K562 (cell line): ENCODE measurements at regions not wholly inside any gene's neighbourhood (a gene's known extent, or its start where the extent isn't known, plus 50 kb on each side); places are given as distances from the start of the nearest gene placed in this dataset.

Source experiments
- ATAC-seq: fragments of 200-7000 bp; cut with Tn5 transposase; 3 replicates; pipeline ENCODE4 v1.9.1; 2020; ENCODE audit warnings: moderate library complexity
- BruUV-seq: library from RNA; stranded (reverse); fragments of 400-500 nt; replicated peaks from 2 replicates; lab custom pipeline; 2021; lab: Mats Ljungman, UMichigan
- CTCF ChIA-PET: fragments of 300-600 bp; formaldehyde crosslinking; extraction: SDS; loops from one replicate; lab custom pipeline; 2021; ENCODE audit warnings: low intra/inter-chr PET ratio; lab: Yijun Ruan, JAX
- POLR2A ChIA-PET: fragments of 300-600, 350-650 bp; sonication (Branson Sonifier 250); formaldehyde crosslinking; extraction: SDS; loops from one replicate; lab custom pipeline; 2021; ENCODE audit warnings: antibody characterized with exemption, inconsistent platforms; lab: Yijun Ruan, JAX
- DNase-seq, 4 experiments: peaks; one replicate each; pipeline versions ENCODE4 v3.0.0 to v3.0.0-alpha.2; 2011 to 2018; ENCODE audit warnings: low spot score in 3 of 4, mixed read lengths in 3 of 4; ENCODE audit errors: extremely low read depth in 1 of 4
- FAIRE-seq: peaks from 2 replicates; lab custom pipeline; 2011; peaks lifted over from hg19 to GRCh38; lab: Jason Lieb, UNC
- H2AFZ ChIP-seq: 2 replicates; pipeline ENCODE4 v1.6.0; 2011; ENCODE audit warnings: low read depth, low read length, control low read depth, inconsistent platforms
- H3K27ac ChIP-seq: fragments of 200-600 bp; 3 replicates; pipeline ENCODE4 v1.8.0; 2011; ENCODE audit warnings: low read depth, mild to moderate bottlenecking, control low read depth, inconsistent platforms, low read length, moderate library complexity, mixed read lengths; ENCODE audit errors: extremely low read depth
- H3K27me3 ChIP-seq, 2 experiments: fragments of 300-600 bp in 1 of 2; 2 replicates in 1 of 2; 3 replicates in 1 of 2; pipeline versions ENCODE4 v1.6.0 to v1.8.0; 2011; ENCODE audit warnings: inconsistent platforms in 2 of 2, low read length in 2 of 2, mild to moderate bottlenecking in 1 of 2, mixed read lengths in 1 of 2, moderate library complexity in 1 of 2; ENCODE audit not compliant: control insufficient read depth in 2 of 2, insufficient read depth in 2 of 2
- H3K36me3 ChIP-seq: fragments of 300-600 bp; 3 replicates; pipeline ENCODE4 v1.8.0; 2011; ENCODE audit warnings: mild to moderate bottlenecking, low read length, inconsistent platforms; ENCODE audit not compliant: control insufficient read depth, insufficient read depth
- H3K4me1 ChIP-seq, 2 experiments: fragments of 200-600 bp in 1 of 2; replicated peaks in 1 of 2; 2 replicates in 1 of 2; 3 replicates in 1 of 2; pipeline versions ENCODE4 v1.5.1 to v1.8.0; 2011; ENCODE audit warnings: inconsistent platforms in 2 of 2, low read length in 2 of 2, mild to moderate bottlenecking in 1 of 2, mixed read lengths in 1 of 2, moderate library complexity in 1 of 2; ENCODE audit not compliant: control insufficient read depth in 2 of 2, insufficient read depth in 2 of 2
- H3K4me2 ChIP-seq: 2 replicates; pipeline ENCODE4 v1.6.1; 2011; ENCODE audit warnings: low read length, control low read depth, inconsistent platforms, mixed read lengths; ENCODE audit not compliant: insufficient read depth
- H3K4me3 ChIP-seq: fragments of 200-600 bp; sonication (generic), shearing (Covaris generic); 2 replicates; pipeline ENCODE4 v1.5.1; 2016; ENCODE audit warnings: control low read depth, inconsistent platforms
- H3K79me2 ChIP-seq: fragments of 200-600 bp; 3 replicates; pipeline ENCODE4 v1.8.0; 2011; ENCODE audit warnings: low read length, inconsistent platforms; ENCODE audit not compliant: control insufficient read depth, insufficient read depth
- H3K9ac ChIP-seq, 2 experiments: 2 replicates each; pipeline versions ENCODE4 v1.6.0 to v1.6.1; 2011; ENCODE audit warnings: low read depth in 2 of 2, low read length in 2 of 2, control low read depth in 1 of 2, inconsistent platforms in 1 of 2, mild to moderate bottlenecking in 1 of 2, mixed read lengths in 1 of 2; ENCODE audit not compliant: insufficient read depth in 1 of 2
- H3K9me1 ChIP-seq: one replicate; pipeline ENCODE4 v1.6.0; 2011; ENCODE audit warnings: inconsistent platforms, mild to moderate bottlenecking, low read length, moderate library complexity; ENCODE audit not compliant: control insufficient read depth, insufficient read depth
- H3K9me3 ChIP-seq: replicated peaks from 2 replicates; pipeline ENCODE4 v1.5.1; 2011; ENCODE audit warnings: low read depth, low read length, inconsistent platforms; ENCODE audit not compliant: control insufficient read depth, insufficient read depth
- H4K20me1 ChIP-seq: replicated peaks from 2 replicates; pipeline ENCODE4 v1.6.1; 2011; ENCODE audit warnings: low read length, inconsistent platforms, mixed read lengths; ENCODE audit not compliant: control insufficient read depth, insufficient read depth
- BCOR ChIP-seq: fragments of 450-650 bp; IDR thresholded peaks from 2 replicates; pipeline ENCODE4 v1.6.1; 2016
- CBX2 ChIP-seq: fragments of 200-600 bp; sonication (generic); IDR thresholded peaks from one replicate; pipeline ENCODE4 v1.6.1; 2012; ENCODE audit warnings: mild to moderate bottlenecking, low read length, inconsistent platforms; ENCODE audit not compliant: insufficient read depth, poor library complexity, severe bottlenecking
- ESRRA ChIP-seq: fragments of 450-650 bp; IDR thresholded peaks from 2 replicates; pipeline ENCODE4 v1.6.1; 2014; ENCODE audit warnings: low read depth, mild to moderate bottlenecking, moderate library complexity, borderline replicate concordance
- GATAD2B ChIP-seq: fragments of 450-650 bp; IDR thresholded peaks from 2 replicates; pipeline ENCODE4 v1.6.1; 2017; ENCODE audit warnings: mild to moderate bottlenecking, borderline replicate concordance
- HOXB6 ChIP-seq: fragments of 250-450 bp; sonication (Bioruptor Pico); IDR thresholded peaks from 2 replicates; pipeline ENCODE4 v1.5.1; 2022; ENCODE audit warnings: mild to moderate bottlenecking, borderline replicate concordance
- JUND ChIP-seq, 2 experiments: IDR thresholded peaks; 2 replicates in 1 of 2; 3 replicates in 1 of 2; pipeline ENCODE4 v1.6.1; 2011; ENCODE audit warnings: borderline replicate concordance in 2 of 2, low read depth in 2 of 2, low read length in 2 of 2, improper control_type of control experiment in 1 of 2, missing biosample characterization in 1 of 2, missing genetic modification characterization in 1 of 2, missing genetic modification reagents in 1 of 2
- KHSRP ChIP-seq: fragments of 450-650 bp; IDR thresholded peaks from 2 replicates; pipeline ENCODE4 v1.6.1; 2017
- NFYB ChIP-seq: IDR thresholded peaks from 2 replicates; pipeline ENCODE4 v1.6.1; 2011; ENCODE audit warnings: mild to moderate bottlenecking, moderate library complexity; ENCODE audit not compliant: insufficient read length; ENCODE audit errors: extremely low read depth
- RNF219 ChIP-seq: fragments of 250-450 bp; sonication (Bioruptor Pico); IDR thresholded peaks from 2 replicates; pipeline ENCODE4 v1.5.0; 2022; ENCODE audit warnings: mild to moderate bottlenecking
- SNAPC5 ChIP-seq: fragments of 250-450 bp; sonication (Bioruptor Pico); IDR thresholded peaks from 2 replicates; pipeline ENCODE4 v1.8.0; 2021; ENCODE audit warnings: moderate library complexity, mild to moderate bottlenecking, inconsistent platforms
- THRAP3 ChIP-seq: fragments of 450-650 bp; IDR thresholded peaks from 2 replicates; pipeline ENCODE4 v1.6.1; 2016; ENCODE audit warnings: mild to moderate bottlenecking, inconsistent platforms, borderline replicate concordance
- U2AF1 ChIP-seq: fragments of 200-400 bp; formaldehyde crosslinking; optimal IDR thresholded peaks from 2 replicates; pipeline ENCODE3; 2017; ENCODE audit warnings: mild to moderate bottlenecking, low read depth, low read length, moderate library complexity
- ZEB2 ChIP-seq: fragments of 450-650 bp; IDR thresholded peaks from 2 replicates; pipeline ENCODE4 v1.6.1; 2016
- ZNF232 ChIP-seq: sonication (generic); formaldehyde crosslinking; IDR thresholded peaks from 2 replicates; pipeline ENCODE4 v1.8.0; 2022; ENCODE audit warnings: mild to moderate bottlenecking, missing genetic modification reagents
- ZNF644 ChIP-seq: fragments of 200-800 bp; sonication (Bioruptor generic); IDR thresholded peaks from 2 replicates; pipeline ENCODE4 v1.6.1; 2016; ENCODE audit warnings: low read depth, missing genetic modification characterization, missing compliant biosample characterization
- ZNF740 ChIP-seq, 3 experiments: fragments of 200-800 bp in 1 of 3; sonication (Bioruptor generic) in 1 of 3; sonication (generic) in 1 of 3; formaldehyde crosslinking in 1 of 3; IDR thresholded peaks; 2 replicates each; pipeline versions ENCODE4 v1.6.1 to v1.8.0; 2016 to 2022; ENCODE audit warnings: mild to moderate bottlenecking in 2 of 3, missing compliant biosample characterization in 2 of 3, missing genetic modification characterization in 2 of 3, missing genetic modification reagents in 1 of 3
- in situ Hi-C: fragments of 300-500 bp; cut with MboI; formaldehyde crosslinking; loops from 4 replicates; pipeline ENCODE4 v1.15.0; 2018; ENCODE audit warnings: inconsistent platforms, mixed read lengths
- intact Hi-C: fragments of 100-400 bp; cut with micrococcal nuclease; formaldehyde crosslinking; loops from 2 replicates; pipeline ENCODE4 v1.14.2; 2022
- TF ChIP-seq, protein P1 (sequence below), 2 experiments: fragments of 200-800 bp in 1 of 2; sonication (Bioruptor generic) in 1 of 2; sonication (generic) in 1 of 2; formaldehyde crosslinking in 1 of 2; IDR thresholded peaks in 1 of 2; conservative IDR thresholded peaks in 1 of 2; 2 replicates each; pipeline versions ENCODE4 v1.5.0 to v1.6.1; 2016 to 2020; ENCODE audit warnings: missing compliant biosample characterization in 1 of 2, missing genetic modification characterization in 1 of 2, missing genetic modification reagents in 1 of 2

DNA sequence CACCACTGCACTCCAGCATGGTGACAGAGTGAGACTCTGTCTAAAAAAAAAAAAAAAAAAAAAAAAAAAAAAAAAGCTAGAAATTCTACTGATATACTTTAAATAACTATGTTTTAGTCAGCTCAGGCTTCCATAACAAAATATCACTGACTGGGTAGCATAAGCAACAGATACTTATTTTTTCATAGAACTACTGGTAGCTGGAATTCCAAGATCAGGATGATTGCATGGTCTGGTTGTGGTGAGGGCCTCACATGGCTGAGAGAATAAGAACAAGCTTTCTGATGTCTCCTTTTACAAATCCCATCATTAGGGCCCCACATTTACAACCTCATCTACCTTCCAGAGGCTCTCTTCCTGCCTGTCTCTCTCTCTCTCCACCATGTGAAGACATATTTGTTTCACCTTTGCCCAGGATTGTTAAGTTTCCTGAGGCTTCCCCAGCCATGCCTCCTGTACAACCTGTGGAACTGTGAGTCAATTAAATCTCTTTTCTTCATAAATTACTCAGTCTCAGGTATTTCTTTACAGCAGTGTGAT lies 126.7 kb upstream of the SEMA3C start:
- ChIA-PET CTCF (no interaction called here), POLR2A (no interaction called here)
- Histone ChIP-seq H3K4me2 (no peak overlapping the region), H3K79me2 (no peaks in the 10 kb centered on the region), H3K9me3 (no peaks in the 10 kb centered on the region), H3K9me1 (no peaks in the 10 kb centered on the region), H3K27me3 (no peaks in the 10 kb centered on the region), H4K20me1 (no peaks in the 10 kb centered on the region), H3K9ac (no peak overlapping the region), H3K36me3 (no peaks in the 10 kb centered on the region), H2AFZ (no peak overlapping the region), H3K27ac (no peak overlapping the region), H3K4me1 (no peaks in the 10 kb centered on the region), H3K4me3 (no peak overlapping the region)
- no peak for DNase-seq
- intact Hi-C loops (no loop called here), in situ Hi-C loops (no loop called here)
- BruUV-seq = no TSS peak
- no peak for ATAC-seq
- no peak for FAIRE-seq
- TF ChIP-seq BCOR = no peak
- no peak for TF ChIP-seq ZEB2
- TF ChIP-seq THRAP3 = no peak
- TF ChIP-seq CBX2 = no peak
- no peak for TF ChIP-seq ZNF644 (tag)
- no peak for TF ChIP-seq SNAPC5 (CRISPR knock-in tag)
- TF ChIP-seq, protein P1, sequence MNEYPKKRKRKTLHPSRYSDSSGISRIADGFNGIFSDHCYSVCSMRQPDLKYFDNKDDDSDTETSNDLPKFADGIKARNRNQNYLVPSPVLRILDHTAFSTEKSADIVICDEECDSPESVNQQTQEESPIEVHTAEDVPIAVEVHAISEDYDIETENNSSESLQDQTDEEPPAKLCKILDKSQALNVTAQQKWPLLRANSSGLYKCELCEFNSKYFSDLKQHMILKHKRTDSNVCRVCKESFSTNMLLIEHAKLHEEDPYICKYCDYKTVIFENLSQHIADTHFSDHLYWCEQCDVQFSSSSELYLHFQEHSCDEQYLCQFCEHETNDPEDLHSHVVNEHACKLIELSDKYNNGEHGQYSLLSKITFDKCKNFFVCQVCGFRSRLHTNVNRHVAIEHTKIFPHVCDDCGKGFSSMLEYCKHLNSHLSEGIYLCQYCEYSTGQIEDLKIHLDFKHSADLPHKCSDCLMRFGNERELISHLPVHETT (CRISPR knock-in tag; conservative IDR thresholded peaks at IDR 0.05 in 1 of 2, IDR thresholded peaks at IDR 0.05 in 1 of 2) = no peak
- no peak for TF ChIP-seq NFYB
- TF ChIP-seq KHSRP = no peak
- TF ChIP-seq U2AF1 = no peak
- no peak for TF ChIP-seq ESRRA
- TF ChIP-seq ZNF232 (CRISPR knock-in tag) = no peak
- no peak for TF ChIP-seq ZNF740 (CRISPR knock-in tag; IDR thresholded peaks at IDR 0.05)
- no peak for TF ChIP-seq ZNF740 (tag; IDR thresholded peaks at IDR 0.05)
- TF ChIP-seq JUND (IDR thresholded peaks at IDR 0.05; ENCODE audit: borderline replicate concordance, low read depth, low read length) = no peak
- TF ChIP-seq JUND (tag; IDR thresholded peaks at IDR 0.05; ENCODE audit: borderline replicate concordance, low read depth, low read length) = no peak
- no peak for TF ChIP-seq RNF219 (CRISPR knock-in tag)
- TF ChIP-seq HOXB6 = no peak
- no peak for TF ChIP-seq GATAD2B
